GM19452 (cell line): ENCODE measurements at regions not wholly inside any gene's neighbourhood (a gene's known extent, or its start where the extent isn't known, plus 50 kb on each side); places are given as distances from the start of the nearest gene placed in this dataset.
A peak's percentile ranks its signal among the peaks of the same experiment; 100 is the strongest.

ENCODE experiments used
- ATAC-seq: cut with Tn5 transposase; IDR thresholded peaks from one replicate; pipeline ENCODE4 v1.9.1; 2021; ENCODE audit not compliant: unreplicated experiment

DNA sequence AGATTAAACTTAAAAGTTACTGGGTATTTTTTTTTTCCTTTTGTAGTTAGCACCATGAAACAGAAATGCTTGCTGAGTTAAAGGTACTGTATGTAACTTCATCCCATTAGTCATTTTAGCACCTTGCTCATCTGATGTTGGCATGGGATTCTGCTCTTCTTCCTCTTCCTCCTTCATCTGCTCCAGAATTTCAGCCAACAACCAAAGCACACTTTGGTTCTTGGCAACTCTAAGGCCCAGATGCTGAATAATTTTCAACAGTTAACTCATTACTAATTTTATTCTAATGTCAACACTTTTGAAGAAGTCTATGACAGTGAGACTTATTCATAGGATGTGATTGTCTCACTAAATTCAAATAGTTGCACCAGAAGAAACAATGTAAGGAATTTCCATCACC, 359.2 kb downstream of the KCTD12 start:
- no peak for ATAC-seq

DNA sequence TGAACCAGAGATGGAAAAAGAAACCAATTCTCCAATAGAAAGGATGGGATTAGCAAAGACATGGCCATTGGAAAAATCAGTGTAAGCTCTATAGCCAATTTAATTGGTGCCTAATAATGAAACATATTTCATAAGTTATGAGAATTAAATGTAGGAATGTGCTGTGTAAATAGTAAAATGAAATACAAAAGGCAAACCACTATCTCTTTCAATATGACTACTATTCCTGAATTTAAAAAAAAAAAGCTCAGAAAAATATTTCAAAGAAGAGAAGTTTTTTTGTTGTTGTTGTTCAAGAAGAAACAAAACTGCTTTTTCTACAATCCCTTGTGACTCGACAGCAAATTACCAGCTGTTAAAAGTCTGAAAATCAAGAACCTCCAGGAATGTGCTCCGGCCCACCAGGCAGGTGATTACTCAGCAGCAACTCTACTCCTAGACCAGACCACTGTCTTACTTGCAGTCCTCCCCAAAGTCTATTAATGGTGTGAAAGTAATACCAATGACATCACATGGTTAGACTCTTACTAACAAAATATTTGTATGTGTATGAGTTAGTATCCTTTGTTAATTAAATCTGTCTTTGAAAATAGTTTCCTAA, 362.4 kb downstream of the KCTD12 start:
- peak; percentile 61 for ATAC-seq

DNA sequence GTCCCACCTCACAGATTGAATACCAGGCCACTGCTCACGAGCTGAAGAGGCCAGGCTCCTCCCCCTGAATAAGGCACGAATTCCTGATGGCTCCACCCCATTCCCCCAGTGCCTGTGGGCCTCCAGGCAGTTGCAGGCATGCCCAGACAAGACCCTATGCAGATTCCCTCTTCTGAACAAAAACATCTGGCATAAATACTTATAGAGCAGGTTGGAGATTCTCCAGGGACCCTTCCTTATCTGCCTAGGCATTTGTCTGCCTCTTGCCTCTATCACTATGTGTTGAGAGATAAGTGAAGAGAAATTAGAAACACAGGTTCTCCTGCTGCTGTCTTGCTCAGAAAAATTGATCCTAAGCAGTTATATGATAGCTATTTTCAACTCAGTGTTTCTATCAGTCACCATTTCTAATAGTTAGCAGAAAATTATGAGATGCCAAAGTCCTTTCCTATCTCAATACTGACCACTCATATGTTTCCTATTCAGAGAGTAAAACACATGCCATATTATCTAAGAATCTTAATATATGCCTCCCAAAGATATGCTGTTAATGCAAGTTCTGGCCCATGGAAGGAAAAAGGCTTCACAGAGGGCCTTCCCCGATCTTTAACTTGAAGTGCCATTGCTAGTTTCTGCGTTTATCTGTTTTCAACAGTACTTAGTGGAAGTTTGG, 364.0 kb downstream of the KCTD12 start:
- ATAC-seq = no peak

DNA sequence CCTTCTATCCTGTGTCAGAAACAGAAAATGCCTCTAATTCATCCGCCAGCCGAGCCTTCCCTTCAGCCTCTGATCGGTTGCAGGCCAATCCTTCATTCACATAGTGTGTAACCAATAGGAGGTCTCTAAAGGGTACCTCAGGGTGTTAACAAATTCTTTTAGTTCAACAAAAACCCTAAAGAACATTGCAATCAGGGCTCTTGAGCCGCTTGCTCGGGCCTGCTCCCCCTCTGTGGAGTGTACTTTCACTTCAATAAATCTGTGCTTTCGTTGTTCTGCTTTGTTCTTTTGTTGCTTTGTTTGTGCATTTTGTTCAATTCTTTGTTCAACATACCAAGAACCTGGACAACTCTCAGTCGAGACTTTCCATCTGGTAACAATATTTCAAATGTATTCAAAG, 366.5 kb downstream of the KCTD12 start:
- no peak for ATAC-seq

DNA sequence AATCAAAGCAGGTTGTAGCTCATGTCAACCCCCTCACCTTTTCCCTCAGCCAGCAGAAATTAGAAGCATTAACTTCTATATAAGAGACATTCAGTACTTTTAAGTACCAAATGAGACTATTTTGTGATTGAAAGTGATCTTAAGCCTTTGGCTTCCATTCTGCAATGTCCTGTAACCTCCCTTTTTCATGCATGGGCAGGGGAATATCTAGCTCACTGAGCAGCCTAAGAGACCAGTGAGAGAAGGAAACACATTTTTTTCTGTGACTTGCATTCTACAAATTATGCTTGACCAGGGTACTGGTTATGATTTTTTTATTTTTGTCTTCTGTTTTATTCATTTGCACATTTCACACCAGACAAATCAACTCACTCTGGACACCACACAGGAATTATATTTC, 369.6 kb downstream of the KCTD12 start:
- ATAC-seq = no peak

DNA sequence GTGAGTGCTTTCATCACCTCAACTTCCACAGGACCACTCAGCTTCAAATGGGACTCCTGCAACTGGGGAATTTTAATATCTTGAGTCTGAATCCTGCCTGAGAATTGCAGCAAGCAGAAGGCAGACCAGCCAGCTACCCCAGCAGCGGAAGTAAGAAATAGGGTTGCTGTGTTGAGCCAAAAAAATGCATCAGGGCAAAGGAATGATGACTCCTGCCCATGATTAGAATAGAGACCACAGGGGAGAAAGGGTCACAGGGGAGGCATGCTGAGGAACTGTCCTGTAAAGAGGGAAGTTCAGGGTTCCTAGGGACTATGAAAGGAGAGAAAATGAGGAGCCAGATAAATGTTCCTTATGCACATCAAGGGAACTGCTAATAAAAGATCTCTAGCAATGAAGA, 370.2 kb downstream of the KCTD12 start:
- no peak for ATAC-seq

DNA sequence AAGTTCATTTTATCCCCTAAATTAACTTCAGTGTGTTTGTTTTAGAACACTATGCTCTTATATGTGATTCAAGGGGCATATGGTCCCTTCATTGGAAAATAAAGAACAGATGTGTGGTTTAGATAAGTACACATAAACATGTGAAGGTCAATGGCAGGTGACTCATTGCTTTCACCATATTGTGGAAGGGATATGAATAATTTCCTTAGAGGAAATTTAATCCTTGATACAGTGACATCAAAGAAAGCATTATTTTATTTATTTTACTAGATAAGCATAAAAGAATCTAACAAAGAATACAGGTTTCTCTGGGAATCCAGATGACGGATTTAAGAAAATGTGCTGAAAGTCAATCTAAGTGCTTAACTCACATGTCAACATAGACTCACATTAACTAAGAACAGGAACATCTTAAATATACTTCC, 373.5 kb downstream of the KCTD12 start:
- ATAC-seq = no peak

DNA sequence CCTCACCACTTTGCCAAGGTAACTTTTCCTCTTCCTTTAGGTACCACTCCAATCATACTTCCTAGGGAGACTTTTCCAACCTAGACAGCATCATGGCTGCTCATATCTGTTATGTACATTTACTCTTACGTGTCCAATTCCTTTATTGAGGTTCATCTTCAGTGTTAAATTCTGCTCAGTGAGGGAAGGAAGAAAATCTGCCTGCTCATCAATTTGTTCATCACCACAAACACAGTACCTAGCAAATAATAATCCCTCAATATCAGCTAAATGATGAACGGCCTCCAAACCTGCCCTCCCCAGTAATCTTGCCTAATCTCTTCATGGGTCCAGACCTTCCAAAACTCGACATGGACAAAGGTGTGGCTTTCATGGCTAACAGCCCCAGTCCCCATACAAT, 380.8 kb downstream of the KCTD12 start:
- no peak for ATAC-seq

DNA sequence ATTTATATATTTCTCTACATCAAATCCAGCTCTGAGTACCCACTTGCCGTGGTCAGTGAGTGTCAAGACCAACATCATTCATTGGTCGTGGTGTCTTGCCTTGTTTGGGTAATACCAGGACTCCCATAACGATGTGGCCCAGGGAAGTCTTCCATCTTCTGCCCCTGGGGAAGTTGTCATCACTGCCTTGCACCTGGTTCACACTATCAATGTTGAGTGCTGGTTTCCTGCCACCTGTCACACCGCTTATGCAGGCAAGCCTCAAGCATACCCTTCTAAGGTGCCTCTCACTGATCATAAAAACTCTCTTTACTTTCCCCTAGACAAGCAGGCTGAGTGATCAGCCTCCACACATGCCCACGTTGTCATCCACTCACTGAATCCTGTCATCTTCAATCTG, 382.4 kb downstream of the KCTD12 start:
- ATAC-seq = no peak

DNA sequence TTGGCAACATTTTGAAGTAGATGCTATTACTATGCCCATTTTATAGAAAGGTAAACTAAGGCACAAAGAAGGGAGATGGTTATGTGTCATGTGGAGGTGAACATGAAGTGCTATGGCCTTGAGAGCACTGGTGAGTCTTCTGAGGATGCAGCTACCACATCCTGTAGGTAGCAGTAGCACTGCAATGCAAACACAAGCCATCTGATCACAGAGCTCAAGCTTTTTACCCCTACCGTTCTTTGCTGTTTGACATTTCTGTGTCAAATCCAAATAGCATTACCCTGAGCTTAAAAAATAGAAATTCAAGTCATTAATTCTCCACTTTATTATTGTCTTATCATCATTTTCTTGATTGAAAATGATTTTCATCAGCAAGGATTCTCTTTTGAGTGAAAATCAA, 382.9 kb downstream of the KCTD12 start:
- no peak for ATAC-seq

DNA sequence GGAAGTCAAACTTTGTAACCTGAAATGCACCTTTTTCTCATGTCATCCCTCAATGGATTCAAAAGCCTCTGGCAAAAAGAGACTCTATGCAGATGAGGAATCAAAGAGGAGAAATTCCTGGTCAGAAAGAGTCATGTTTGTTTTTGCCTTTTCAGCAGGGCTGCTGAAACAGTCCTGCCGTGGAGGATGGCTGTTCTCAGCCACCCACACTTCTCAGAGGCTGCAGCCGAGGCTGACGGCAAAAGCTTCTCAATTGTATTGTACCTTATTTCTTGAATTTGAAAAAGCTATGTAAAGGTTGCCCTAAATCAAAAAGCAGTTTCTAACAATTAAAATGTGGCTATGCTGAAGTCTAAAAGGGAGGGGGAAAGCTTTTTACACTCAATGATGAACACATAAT, 385.3 kb downstream of the KCTD12 start:
- ATAC-seq = no peak

DNA sequence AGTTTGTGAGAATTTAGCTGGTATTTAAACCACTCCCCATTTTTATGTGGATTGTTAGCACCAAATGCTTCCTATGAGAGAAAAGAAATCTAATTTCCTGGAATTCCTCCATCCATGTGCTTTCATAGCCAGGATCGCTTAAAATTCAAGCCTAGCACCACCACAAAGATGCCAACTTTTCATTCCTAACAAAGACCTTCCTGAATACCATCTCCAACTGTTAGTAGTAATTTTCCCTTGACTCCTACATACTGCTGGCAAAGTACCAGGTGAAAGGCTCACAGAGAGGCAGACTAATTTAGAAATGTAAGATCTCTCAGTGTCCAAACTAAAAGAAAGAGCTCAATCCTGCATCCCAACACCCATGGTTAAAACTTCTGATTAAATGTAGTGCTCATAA, 386.3 kb downstream of the KCTD12 start:
- no peak for ATAC-seq

DNA sequence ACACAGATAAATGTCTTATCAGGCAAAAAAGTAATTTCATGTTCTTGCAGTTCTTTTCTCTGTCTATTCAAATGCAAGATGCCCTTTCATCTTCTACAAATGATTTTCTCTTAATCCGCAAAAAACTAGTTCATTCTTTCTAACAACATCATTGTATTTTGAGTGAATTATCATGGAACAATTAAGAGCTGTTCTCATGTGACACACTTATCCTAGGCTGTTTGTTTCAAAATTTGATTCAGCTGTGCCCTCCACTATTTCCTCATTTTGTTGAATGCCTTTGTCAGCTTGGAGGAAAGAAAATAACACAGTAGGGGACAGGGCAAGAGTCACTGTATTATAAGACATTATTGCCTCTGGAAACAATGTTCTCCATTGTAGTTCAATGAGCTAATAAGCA, 396.9 kb downstream of the KCTD12 start:
- ATAC-seq = no peak

DNA sequence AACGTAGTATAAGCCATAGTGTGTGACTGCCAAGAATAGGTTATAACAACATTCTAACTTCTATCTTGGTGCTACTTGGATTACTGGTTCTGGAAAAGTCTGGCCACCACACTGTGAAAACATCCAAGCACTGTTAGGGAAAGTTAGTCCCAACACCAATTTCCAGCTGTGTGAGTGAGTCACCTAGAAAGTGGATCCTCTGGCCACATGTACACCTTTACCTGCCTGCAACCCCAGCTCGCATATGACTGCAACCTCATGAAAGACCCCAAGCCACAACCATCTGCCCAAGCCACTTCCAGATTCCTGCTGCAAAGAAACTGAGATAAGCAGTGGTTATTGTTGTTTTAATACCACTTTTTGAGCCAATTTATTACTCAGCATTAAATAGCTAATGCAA, 404.5 kb downstream of the KCTD12 start:
- no peak for ATAC-seq

DNA sequence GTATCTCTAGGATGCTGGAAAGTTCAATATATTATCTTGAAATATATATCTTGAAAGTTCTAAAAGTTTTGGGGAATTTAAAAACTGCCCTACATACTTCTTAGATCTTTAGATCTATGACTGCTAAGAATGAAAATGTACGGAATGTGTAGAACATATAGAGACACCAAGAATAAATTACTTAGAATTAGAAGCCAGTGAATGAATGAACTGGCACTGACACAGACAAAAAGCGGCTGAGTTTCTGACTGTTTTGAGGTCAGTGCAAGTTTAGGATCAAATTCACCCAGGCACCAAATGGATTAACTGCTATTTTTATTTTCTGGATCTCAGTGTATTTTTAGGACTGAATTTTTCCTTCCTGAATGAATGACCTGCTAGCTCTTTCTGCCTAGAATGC, 411.2 kb downstream of the KCTD12 start:
- ATAC-seq = no peak

DNA sequence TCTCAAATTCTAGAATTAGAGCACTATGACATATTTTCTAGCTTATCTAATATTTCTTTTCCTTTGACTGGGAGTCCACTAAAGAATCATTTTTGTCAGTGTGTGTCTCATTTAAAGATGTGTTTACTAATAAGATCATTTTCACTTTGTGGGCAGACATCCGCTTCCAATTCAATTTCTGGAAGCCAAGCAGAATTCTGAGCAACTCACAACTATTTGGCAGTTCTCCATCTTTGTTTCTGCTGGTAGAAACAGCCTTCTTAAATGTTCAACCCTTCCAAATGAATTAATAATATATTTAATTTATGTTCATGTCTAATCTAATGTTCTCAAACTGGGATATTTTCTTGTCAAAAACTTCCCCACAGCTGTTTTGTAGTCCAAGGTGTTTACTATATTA, 411.8 kb downstream of the KCTD12 start:
- ATAC-seq = no peak

DNA sequence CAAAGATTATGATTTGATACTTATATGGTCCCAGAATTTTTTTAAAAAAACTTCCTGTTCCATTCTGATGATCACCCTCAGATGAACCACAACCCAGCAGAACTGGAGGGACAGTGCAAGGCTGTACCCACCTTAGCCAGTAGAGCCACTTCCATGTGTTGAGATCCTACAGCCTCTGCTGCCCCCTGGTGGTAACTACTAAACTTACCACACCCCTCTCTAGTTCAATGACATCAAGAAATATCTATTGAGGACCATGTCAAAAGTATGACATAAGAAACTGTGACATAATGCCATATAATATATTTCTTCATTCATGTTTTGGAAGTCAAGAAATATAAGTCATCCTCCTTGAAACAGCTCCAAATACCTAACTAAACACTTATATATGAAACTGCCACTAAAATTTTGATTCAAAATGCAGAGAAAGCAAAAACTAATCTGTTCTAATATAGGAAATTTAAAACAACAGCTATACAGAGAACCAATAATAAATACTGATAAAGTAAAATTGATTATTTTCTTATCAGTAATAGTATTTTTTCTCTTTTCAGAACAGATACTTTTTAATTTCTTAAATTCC, 412.6 kb downstream of the KCTD12 start:
- ATAC-seq = peak; percentile 100

DNA sequence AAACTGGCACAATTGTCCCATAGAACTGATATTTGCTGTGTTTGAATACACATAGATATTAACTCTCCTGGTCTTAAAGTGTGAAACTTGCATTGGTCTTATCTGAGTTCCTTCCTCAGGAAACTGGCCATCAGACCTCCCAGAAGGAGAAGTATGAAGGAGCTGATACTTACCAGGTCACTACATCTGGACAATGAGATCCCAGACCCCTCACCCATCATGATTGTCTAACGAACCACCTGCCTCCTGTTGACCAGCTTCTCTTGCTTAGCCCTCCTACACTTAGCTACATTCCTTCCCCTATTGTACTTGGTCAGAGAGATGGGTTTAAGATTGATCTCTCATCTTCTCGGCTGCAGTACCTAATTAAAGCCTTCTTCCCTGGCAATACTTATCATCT, 413.3 kb downstream of the KCTD12 start:
- ATAC-seq = no peak

DNA sequence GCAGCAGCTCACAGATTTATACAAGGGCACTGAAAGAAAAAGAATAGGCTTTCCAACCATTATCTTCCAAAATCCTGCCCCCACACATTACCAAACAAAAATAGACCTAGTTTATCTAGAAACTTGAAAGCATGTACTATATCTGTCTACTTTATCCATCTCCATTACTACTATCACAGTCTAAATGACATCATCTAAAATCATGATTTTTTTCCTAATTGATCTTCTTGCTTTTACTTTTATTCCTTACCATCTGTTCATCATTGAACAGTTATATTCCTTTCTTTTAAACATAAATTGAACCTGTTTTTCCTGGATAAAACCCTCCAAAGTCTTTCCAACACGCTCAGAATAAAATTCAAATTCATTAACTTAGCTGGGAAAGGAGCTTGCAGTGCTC, 414.7 kb downstream of the KCTD12 start:
- no peak for ATAC-seq

DNA sequence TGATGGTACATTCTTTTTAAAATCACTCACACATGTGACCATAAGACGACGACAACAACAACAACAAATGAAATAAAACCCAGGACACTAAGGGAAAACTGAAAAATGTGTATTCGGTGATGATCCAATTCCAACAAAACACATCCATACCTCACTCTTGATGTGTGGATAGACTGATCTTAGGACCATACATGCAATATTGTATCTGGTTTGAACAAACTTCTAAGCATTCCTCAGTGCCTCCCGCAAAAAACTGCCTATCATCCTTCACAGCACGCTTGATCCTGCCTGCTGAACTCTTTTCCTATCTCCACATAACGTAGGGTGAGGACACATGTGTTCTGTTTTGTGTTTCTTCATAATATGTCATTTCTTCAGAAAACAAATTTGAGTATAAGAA, 415.2 kb downstream of the KCTD12 start:
- ATAC-seq = no peak

DNA sequence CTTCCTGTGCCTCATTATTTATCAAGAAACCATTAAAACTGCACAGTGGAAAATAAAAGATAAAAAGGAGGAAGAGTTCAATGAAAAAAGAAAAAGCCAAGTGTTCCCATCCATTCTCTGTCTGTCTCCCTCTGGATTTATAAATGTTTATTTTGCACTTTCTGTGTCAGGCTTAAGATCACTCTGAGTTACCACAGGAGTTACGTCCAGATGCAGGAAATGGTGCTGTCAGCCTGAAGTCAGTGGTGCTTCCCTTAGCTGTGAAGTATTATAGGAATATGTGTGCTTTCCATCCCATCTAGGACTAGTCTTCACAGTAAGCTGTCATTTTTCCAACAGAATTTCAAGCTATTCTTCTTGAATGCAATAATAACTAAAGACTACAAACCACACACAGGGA, 420.2 kb downstream of the KCTD12 start:
- no peak for ATAC-seq

DNA sequence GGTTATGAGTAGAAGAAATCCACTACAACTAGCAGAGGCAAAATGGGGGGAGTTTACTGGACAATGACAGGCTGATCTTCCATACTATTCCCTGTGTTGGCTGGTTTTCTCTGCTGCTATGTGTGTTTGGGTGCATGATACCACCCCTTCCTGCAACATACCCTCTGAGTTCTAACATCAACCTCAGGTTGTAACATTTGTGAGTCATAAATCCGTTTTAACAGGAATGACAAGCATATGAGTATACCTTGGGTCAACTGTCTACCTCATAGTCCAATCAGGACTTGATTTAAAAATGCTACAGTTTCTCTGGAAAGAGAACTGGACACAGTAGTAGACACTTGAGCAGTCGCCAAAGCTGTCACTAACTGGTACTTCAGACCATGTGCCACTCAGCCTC, 422.9 kb downstream of the KCTD12 start:
- ATAC-seq = no peak

DNA sequence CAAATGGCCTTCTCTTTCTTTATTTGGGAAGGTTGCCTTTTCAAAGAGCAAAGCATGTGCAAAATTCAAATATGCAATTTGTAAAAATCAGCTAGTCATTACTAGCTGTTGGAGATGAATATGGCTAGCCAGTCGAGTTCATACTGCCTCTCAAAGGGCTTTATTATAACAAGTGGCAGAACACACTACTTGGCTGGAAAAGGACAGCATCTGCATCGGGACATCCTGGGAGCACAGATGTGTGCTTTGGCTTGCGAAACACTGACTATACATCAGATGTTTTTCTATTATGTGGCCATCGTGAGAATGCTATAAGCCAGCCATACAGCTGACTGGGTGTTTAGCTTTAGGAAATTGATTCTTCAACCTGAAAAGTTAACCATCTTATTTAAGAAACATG, 424.2 kb downstream of the KCTD12 start:
- no peak for ATAC-seq
